Memory B cell (primary cell): ENCODE measurements at regions not wholly inside any gene's neighbourhood (a gene's known extent, or its start where the extent isn't known, plus 50 kb on each side); places are given as distances from the start of the nearest gene placed in this dataset.

ENCODE experiments used
- ATAC-seq: fragments of 150-1000 bp; cut with Tn5 transposase; 2 replicates; pipeline ENCODE4 v1.10.0; 2021; ENCODE audit warnings: low read depth, mild to moderate bottlenecking, moderate library complexity
- DNase-seq, 2 donors: peaks; one replicate each; pipeline ENCODE4 v3.0.0; 2022; ENCODE audit warnings: low spot score in 2 of 2
- H3K27ac Mint-ChIP-seq: one replicate; pipeline ENCODE4 v1.8.0; 2022; ENCODE audit warnings: mild to moderate bottlenecking, moderate library complexity, mixed read lengths
- H3K27me3 Mint-ChIP-seq: one replicate; pipeline ENCODE4 v1.8.0; 2022; ENCODE audit warnings: mixed read lengths
- H3K36me3 Mint-ChIP-seq: one replicate; pipeline ENCODE4 v1.8.0; 2022; ENCODE audit warnings: mild to moderate bottlenecking, mixed read lengths
- H3K4me1 Mint-ChIP-seq: one replicate; pipeline ENCODE4 v1.8.0; 2022; ENCODE audit warnings: mixed read lengths
- H3K4me3 Mint-ChIP-seq: one replicate; pipeline ENCODE4 v1.8.0; 2022; ENCODE audit warnings: mild to moderate bottlenecking, moderate library complexity, mixed read lengths
- H3K9me3 Mint-ChIP-seq: one replicate; pipeline ENCODE4 v1.8.0; 2022; ENCODE audit warnings: mixed read lengths

GRCh38 chr1:187787736-187788135 lies 959.0 kb downstream of the PLA2G4A start:
- Mint-ChIP-seq H3K4me1 (no peaks in the 10 kb centered on the region), H3K27ac (no peak overlapping the region), H3K9me3 (no peaks in the 10 kb centered on the region), H3K27me3 (no peaks in the 10 kb centered on the region), H3K36me3 (no peaks in the 10 kb centered on the region), H3K4me3 (no peak overlapping the region)
- no peak for DNase-seq
- no peak for ATAC-seq

- H3K27ac Mint-ChIP-seq: no peak overlapping the region
Observed at GRCh38 chr1:187788718-187789117, 960.0 kb downstream of the PLA2G4A start.

GRCh38 chr1:187790724-187791123 lies 962.0 kb downstream of the PLA2G4A start:
- no peaks in the 10 kb centered on the region for H3K4me1 Mint-ChIP-seq
- DNase-seq (no peak), ATAC-seq (no peak)
- no peak overlapping the region for H3K27ac Mint-ChIP-seq
- no peaks in the 10 kb centered on the region for H3K36me3 Mint-ChIP-seq
- H3K27me3 Mint-ChIP-seq: no peaks in the 10 kb centered on the region
- H3K4me3 Mint-ChIP-seq: no peak overlapping the region
- peaks cover 2% of the 10 kb centered on the region for H3K9me3 Mint-ChIP-seq

More at GRCh38 chr1:187788718-187789117, 960.0 kb downstream of the PLA2G4A start:
- no peaks in the 10 kb centered on the region for H3K4me1 Mint-ChIP-seq
- ATAC-seq (no peak), DNase-seq (no peak)
- H3K9me3 Mint-ChIP-seq: peaks cover 2% of the 10 kb centered on the region
- no peaks in the 10 kb centered on the region for H3K27me3 Mint-ChIP-seq
- no peak overlapping the region for H3K4me3 Mint-ChIP-seq
- no peaks in the 10 kb centered on the region for H3K36me3 Mint-ChIP-seq

- Mint-ChIP-seq H3K36me3 (no peaks in the 10 kb centered on the region), H3K4me1 (no peaks in the 10 kb centered on the region), H3K27me3 (no peaks in the 10 kb centered on the region), H3K27ac (no peak overlapping the region), H3K4me3 (no peak overlapping the region), H3K9me3 (peaks cover 2% of the 10 kb centered on the region)
- DNase-seq (no peak), ATAC-seq (no peak)
Observed at GRCh38 chr1:187794561-187794960, 965.8 kb downstream of the PLA2G4A start.

GRCh38 chr1:187809549-187809948 lies 980.8 kb downstream of the PLA2G4A start:
- Mint-ChIP-seq H3K4me1 (no peaks in the 10 kb centered on the region), H3K27me3 (no peaks in the 10 kb centered on the region), H3K36me3 (no peaks in the 10 kb centered on the region), H3K4me3 (no peak overlapping the region), H3K27ac (no peak overlapping the region), H3K9me3 (peaks cover 2% of the 10 kb centered on the region)
- DNase-seq: no peak
- ATAC-seq: no peak

- DNase-seq: no peak
- Mint-ChIP-seq H3K4me1 (no peaks in the 10 kb centered on the region), H3K36me3 (no peaks in the 10 kb centered on the region), H3K27ac (no peak overlapping the region), H3K4me3 (no peak overlapping the region), H3K27me3 (no peaks in the 10 kb centered on the region), H3K9me3 (peaks cover 5% of the 10 kb centered on the region)
- ATAC-seq: no peak
Observed at GRCh38 chr1:187816646-187817045, 987.9 kb downstream of the PLA2G4A start.

- Mint-ChIP-seq H3K27ac (no peak overlapping the region), H3K4me3 (no peak overlapping the region), H3K4me1 (no peaks in the 10 kb centered on the region), H3K9me3 (peaks cover 5% of the 10 kb centered on the region), H3K27me3 (no peaks in the 10 kb centered on the region), H3K36me3 (no peaks in the 10 kb centered on the region)
- DNase-seq: no peak
- no peak for ATAC-seq
Observed at GRCh38 chr1:187817782-187818181, 989.0 kb downstream of the PLA2G4A start.

- Mint-ChIP-seq H3K27ac (no peak overlapping the region), H3K27me3 (no peaks in the 10 kb centered on the region), H3K9me3 (peaks cover 5% of the 10 kb centered on the region), H3K36me3 (no peaks in the 10 kb centered on the region), H3K4me3 (no peak overlapping the region), H3K4me1 (no peaks in the 10 kb centered on the region)
- DNase-seq: no peak
- ATAC-seq: no peak
Observed at GRCh38 chr1:187819086-187819485, 990.3 kb downstream of the PLA2G4A start.

GRCh38 chr1:187836557-187836956 lies 1007.8 kb downstream of the PLA2G4A start:
- no peak overlapping the region for H3K27ac Mint-ChIP-seq
- no peak overlapping the region for H3K4me3 Mint-ChIP-seq
- peaks cover 6% of the 10 kb centered on the region for H3K9me3 Mint-ChIP-seq

GRCh38 chr1:187837787-187838186 lies 1009.0 kb downstream of the PLA2G4A start:
- no peak overlapping the region for H3K4me3 Mint-ChIP-seq
- no peaks in the 10 kb centered on the region for H3K36me3 Mint-ChIP-seq
- H3K27me3 Mint-ChIP-seq: no peaks in the 10 kb centered on the region
- DNase-seq: no peak
- H3K9me3 Mint-ChIP-seq: peaks cover 4% of the 10 kb centered on the region
- ATAC-seq: no peak
- H3K27ac Mint-ChIP-seq: no peak overlapping the region
- H3K4me1 Mint-ChIP-seq: no peaks in the 10 kb centered on the region

More at GRCh38 chr1:187836557-187836956, 1007.8 kb downstream of the PLA2G4A start:
- Mint-ChIP-seq H3K4me1 (no peaks in the 10 kb centered on the region), H3K27me3 (no peaks in the 10 kb centered on the region), H3K36me3 (no peaks in the 10 kb centered on the region)
- DNase-seq: no peak
- ATAC-seq: no peak

GRCh38 chr1:187838335-187839293 lies 1009.9 kb downstream of the PLA2G4A start:
- Mint-ChIP-seq H3K4me1 (no peaks in the 10 kb centered on the region), H3K9me3 (peaks cover 6% of the 10 kb centered on the region), H3K4me3 (no peak overlapping the region), H3K36me3 (no peaks in the 10 kb centered on the region), H3K27ac (no peak overlapping the region), H3K27me3 (no peaks in the 10 kb centered on the region)
- DNase-seq (no peak), ATAC-seq (no peak)

GRCh38 chr1:187839873-187840272 lies 1011.1 kb downstream of the PLA2G4A start:
- DNase-seq (no peak), ATAC-seq (no peak)
- Mint-ChIP-seq H3K9me3 (peaks cover 4% of the 10 kb centered on the region), H3K4me1 (no peaks in the 10 kb centered on the region), H3K36me3 (no peaks in the 10 kb centered on the region), H3K27me3 (no peaks in the 10 kb centered on the region), H3K27ac (no peak overlapping the region), H3K4me3 (no peak overlapping the region)

- no peak overlapping the region for H3K27ac Mint-ChIP-seq
- no peak overlapping the region for H3K4me3 Mint-ChIP-seq
- H3K4me1 Mint-ChIP-seq: no peaks in the 10 kb centered on the region
- DNase-seq (no peak), ATAC-seq (no peak)
- H3K27me3 Mint-ChIP-seq: no peaks in the 10 kb centered on the region
- peaks cover 4% of the 10 kb centered on the region for H3K9me3 Mint-ChIP-seq
- no peaks in the 10 kb centered on the region for H3K36me3 Mint-ChIP-seq
Observed at GRCh38 chr1:187840557-187840956, 1011.8 kb downstream of the PLA2G4A start.

- Mint-ChIP-seq H3K4me1 (no peaks in the 10 kb centered on the region), H3K36me3 (no peaks in the 10 kb centered on the region), H3K9me3 (peaks cover 7% of the 10 kb centered on the region), H3K27ac (no peak overlapping the region), H3K27me3 (no peaks in the 10 kb centered on the region), H3K4me3 (no peak overlapping the region)
- ATAC-seq: no peak
- DNase-seq: no peak
Observed at GRCh38 chr1:187842406-187843165, 1013.8 kb downstream of the PLA2G4A start.
